Occipital lobe (tissue), 1 donor: ENCODE measurements at regions not wholly inside any gene's neighbourhood (a gene's known extent, or its start where the extent isn't known, plus 50 kb on each side); places are given as distances from the start of the nearest gene placed in this dataset.
"Not testable (repeated sequence)": the region's sequence is repeated elsewhere in the genome, so short reads cannot be mapped to it uniquely, and the experiment has no call there.

ENCODE experiments used
- DNase-seq: peaks from one replicate; lab custom pipeline; 2025; lab: John Stamatoyannopoulos, UW

GRCh38 chr5:56388229-56388985 lies 155.3 kb upstream of the ANKRD55 start:
- DNase-seq, result no peak

GRCh38 chr5:56386046-56386445 lies 152.9 kb upstream of the ANKRD55 start:
- no peak for DNase-seq

- DNase-seq, result no peak
These were observed 151.1 kb upstream of the ANKRD55 start for GRCh38 chr5:56384186-56384585.

GRCh38 chr5:56383761-56384160 lies 150.6 kb upstream of the ANKRD55 start:
- DNase-seq, result no peak

GRCh38 chr5:56382896-56383295 lies 149.8 kb upstream of the ANKRD55 start:
- no peak for DNase-seq

GRCh38 chr5:56377573-56377972 lies 144.4 kb upstream of the ANKRD55 start:
- no peak for DNase-seq

- no peak for DNase-seq
These were observed 143.0 kb upstream of the ANKRD55 start for GRCh38 chr5:56376128-56376527.

GRCh38 chr5:56375011-56375410 lies 141.9 kb upstream of the ANKRD55 start:
- DNase-seq, result no peak

GRCh38 chr5:56372491-56372890 lies 139.4 kb upstream of the ANKRD55 start:
- not testable (repeated sequence) for DNase-seq

GRCh38 chr5:56369361-56369811 lies 136.3 kb upstream of the ANKRD55 start:
- no peak for DNase-seq

GRCh38 chr5:56367748-56368147 lies 134.6 kb upstream of the ANKRD55 start:
- no peak for DNase-seq

GRCh38 chr5:56366986-56367385 lies 133.9 kb upstream of the ANKRD55 start:
- DNase-seq, result no peak

GRCh38 chr5:56361398-56361797 lies 128.3 kb upstream of the ANKRD55 start:
- no peak for DNase-seq

GRCh38 chr5:56360816-56361215 lies 127.7 kb upstream of the ANKRD55 start:
- no peak for DNase-seq

GRCh38 chr5:56359809-56360685 lies 126.9 kb upstream of the ANKRD55 start:
- no peak for DNase-seq

- DNase-seq, result no peak
These were observed 125.9 kb upstream of the ANKRD55 start for GRCh38 chr5:56358703-56359681.

- no peak for DNase-seq
These were observed 124.9 kb upstream of the ANKRD55 start for GRCh38 chr5:56358046-56358445.

- no peak for DNase-seq
These were observed 124.3 kb upstream of the ANKRD55 start for GRCh38 chr5:56357426-56357825.

GRCh38 chr5:56356836-56357160 lies 123.7 kb upstream of the ANKRD55 start:
- DNase-seq, result no peak

GRCh38 chr5:56356121-56356835 lies 123.1 kb upstream of the ANKRD55 start:
- DNase-seq, result no peak

GRCh38 chr5:56354836-56355235 lies 121.7 kb upstream of the ANKRD55 start:
- no peak for DNase-seq
